ENCODE measurements at regions not wholly inside any gene's neighbourhood (a gene's known extent, or its start where the extent isn't known, plus 50 kb on each side); places are given as distances from the start of the nearest gene placed in this dataset.

GRCh38 chr2:128789776-128790455, 471.2 kb upstream of the HS6ST1 start (continued):
- TF ChIP-seq CTCF (IDR thresholded peaks at IDR 0.05): no peak
- no peak for TF ChIP-seq RXRA (IDR thresholded peaks at IDR 0.05; ENCODE audit: borderline replicate concordance, low read depth)
- TF ChIP-seq POLR2AphosphoS5 (IDR thresholded peaks at IDR 0.05; ENCODE audit: low read depth, low read length): no peak
- TF ChIP-seq SIN3A (IDR thresholded peaks at IDR 0.05; ENCODE audit: borderline replicate concordance, low read depth, low read length): no peak
- no peak for TF ChIP-seq FOSL2 (IDR thresholded peaks at IDR 0.05; ENCODE audit: borderline replicate concordance, low read depth)
- no peak for TF ChIP-seq RAD21 (IDR thresholded peaks at IDR 0.05; ENCODE audit: low read length)
- no peak for TF ChIP-seq EZH2phosphoT487 (IDR thresholded peaks at IDR 0.05; ENCODE audit: borderline replicate concordance, low read depth)

DNA sequence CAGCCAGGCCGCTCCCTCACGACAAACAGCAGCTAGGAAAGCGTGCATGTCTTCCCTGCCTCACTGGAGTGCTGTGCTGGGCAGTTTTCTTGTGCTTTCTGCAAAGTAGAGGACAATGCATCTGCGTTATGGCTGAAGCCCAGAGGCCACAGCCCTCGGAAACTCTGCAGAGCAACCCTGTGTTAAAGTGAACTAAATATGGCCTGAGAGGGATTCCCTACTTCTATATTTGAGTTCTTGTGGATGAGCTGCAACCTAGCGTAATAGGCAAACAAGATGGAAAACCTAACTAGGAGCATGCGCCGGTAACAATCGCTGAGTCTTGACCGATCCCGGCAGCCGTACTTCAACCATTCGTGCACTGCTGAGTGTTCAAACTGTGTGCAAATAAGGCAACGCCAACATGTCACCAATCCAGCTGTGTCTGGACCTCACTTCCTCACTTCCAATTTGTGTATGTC, 471.9 kb upstream of the HS6ST1 start:
- Histone ChIP-seq H3K4me3 (ENCODE audit: low read depth in 2 of 2, low read length in 1 of 2) (no peak overlapping the region), H4K20me1 (ENCODE audit: insufficient read depth) (no peaks in the 10 kb centered on the region), H3F3A (replicated peaks; ENCODE audit: insufficient read depth) (no peaks in the 10 kb centered on the region), H3K9me2 (no peaks in the 10 kb centered on the region), H2AFZ (ENCODE audit: low read depth) (no peak overlapping the region), H3K4me2 (no peak overlapping the region), H3K9ac (no peak overlapping the region), H3K36me3 (replicated peaks in 1 of 2; ENCODE audit: control insufficient read depth in 1 of 2, insufficient read depth in 2 of 2, low read length in 1 of 2) (no peaks in the 10 kb centered on the region), H3K27ac (ENCODE audit: low read depth in 2 of 2, low read length in 1 of 2) (no peak overlapping the region), H3K4me1 (ENCODE audit: control insufficient read depth in 1 of 2, insufficient read depth in 2 of 2, low read depth in 1 of 2, low read length in 1 of 2) (no peaks in the 10 kb centered on the region), H3K79me2 (ENCODE audit: insufficient read depth) (no peaks in the 10 kb centered on the region), H3K9me3 (no peaks in the 10 kb centered on the region), H3K27me3 (ENCODE audit: insufficient read depth) (no peaks in the 10 kb centered on the region)
- ChIA-PET POLR2A (no interaction called here), CTCF (no interaction called here)
- TF ChIP-seq, protein P1, sequence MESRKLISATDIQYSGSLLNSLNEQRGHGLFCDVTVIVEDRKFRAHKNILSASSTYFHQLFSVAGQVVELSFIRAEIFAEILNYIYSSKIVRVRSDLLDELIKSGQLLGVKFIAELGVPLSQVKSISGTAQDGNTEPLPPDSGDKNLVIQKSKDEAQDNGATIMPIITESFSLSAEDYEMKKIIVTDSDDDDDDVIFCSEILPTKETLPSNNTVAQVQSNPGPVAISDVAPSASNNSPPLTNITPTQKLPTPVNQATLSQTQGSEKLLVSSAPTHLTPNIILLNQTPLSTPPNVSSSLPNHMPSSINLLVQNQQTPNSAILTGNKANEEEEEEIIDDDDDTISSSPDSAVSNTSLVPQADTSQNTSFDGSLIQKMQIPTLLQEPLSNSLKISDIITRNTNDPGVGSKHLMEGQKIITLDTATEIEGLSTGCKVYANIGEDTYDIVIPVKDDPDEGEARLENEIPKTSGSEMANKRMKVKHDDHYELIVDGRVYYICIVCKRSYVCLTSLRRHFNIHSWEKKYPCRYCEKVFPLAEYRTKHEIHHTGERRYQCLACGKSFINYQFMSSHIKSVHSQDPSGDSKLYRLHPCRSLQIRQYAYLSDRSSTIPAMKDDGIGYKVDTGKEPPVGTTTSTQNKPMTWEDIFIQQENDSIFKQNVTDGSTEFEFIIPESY (IDR thresholded peaks at IDR 0.05; ENCODE audit: borderline replicate concordance, low read depth): no peak
- TF ChIP-seq FOSL2 (IDR thresholded peaks at IDR 0.05; ENCODE audit: borderline replicate concordance, low read depth): no peak
- no peak for TF ChIP-seq USF2 (IDR thresholded peaks at IDR 0.05; ENCODE audit: borderline replicate concordance, low read depth, low read length)
- TF ChIP-seq NFIC (IDR thresholded peaks at IDR 0.05; ENCODE audit: borderline replicate concordance): no peak
- no peak for TF ChIP-seq SMC3 (IDR thresholded peaks at IDR 0.05; ENCODE audit: low read depth, low read length)
- TF ChIP-seq, protein P2, sequence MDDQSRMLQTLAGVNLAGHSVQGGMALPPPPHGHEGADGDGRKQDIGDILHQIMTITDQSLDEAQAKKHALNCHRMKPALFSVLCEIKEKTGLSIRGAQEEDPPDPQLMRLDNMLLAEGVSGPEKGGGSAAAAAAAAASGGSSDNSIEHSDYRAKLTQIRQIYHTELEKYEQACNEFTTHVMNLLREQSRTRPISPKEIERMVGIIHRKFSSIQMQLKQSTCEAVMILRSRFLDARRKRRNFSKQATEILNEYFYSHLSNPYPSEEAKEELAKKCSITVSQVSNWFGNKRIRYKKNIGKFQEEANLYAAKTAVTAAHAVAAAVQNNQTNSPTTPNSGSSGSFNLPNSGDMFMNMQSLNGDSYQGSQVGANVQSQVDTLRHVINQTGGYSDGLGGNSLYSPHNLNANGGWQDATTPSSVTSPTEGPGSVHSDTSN (IDR thresholded peaks at IDR 0.05): no peak
- TF ChIP-seq ELF1 (IDR thresholded peaks at IDR 0.05): no peak
- TF ChIP-seq POLR2AphosphoS5 (IDR thresholded peaks at IDR 0.05; ENCODE audit: low read depth, low read length): no peak
- no peak for TF ChIP-seq MXI1 (IDR thresholded peaks at IDR 0.05; ENCODE audit: low read depth, low read length)
- TF ChIP-seq TCF12 (IDR thresholded peaks at IDR 0.05): no peak
- TF ChIP-seq EP300 (IDR thresholded peaks at IDR 0.05; ENCODE audit: borderline replicate concordance in 1 of 2, low read depth in 1 of 2, low read length in 1 of 2): no peak
- TF ChIP-seq GABPA (IDR thresholded peaks at IDR 0.05; ENCODE audit: low read depth): no peak
- TF ChIP-seq JUND (IDR thresholded peaks at IDR 0.05): no peak
- WGBS (ENCODE audit: low lambda C conversion rate): 59% methylated on average over 11 of the region's 14 CpGs
- no peak for DNase-seq

Data from SK-N-SH (cell line).